GM23248 (cell line): ENCODE measurements at regions not wholly inside any gene's neighbourhood (a gene's known extent, or its start where the extent isn't known, plus 50 kb on each side); places are given as distances from the start of the nearest gene placed in this dataset.

ENCODE experiments used
- EZH2 ChIP-seq: fragments of 200-600 bp; sonication (generic); IDR thresholded peaks from 2 replicates; pipeline ENCODE4 v1.6.1; 2018; ENCODE audit warnings: antibody characterized with exemption, mild to moderate bottlenecking; ENCODE audit not compliant: insufficient read depth, poor library complexity, severe bottlenecking
- EZH2phosphoT487 ChIP-seq: fragments of 200-600 bp; sonication (generic); IDR thresholded peaks from 2 replicates; pipeline ENCODE4 v1.6.1; 2018; ENCODE audit warnings: antibody characterized with exemption, moderate library complexity, mild to moderate bottlenecking, low read depth; ENCODE audit not compliant: insufficient read depth

DNA sequence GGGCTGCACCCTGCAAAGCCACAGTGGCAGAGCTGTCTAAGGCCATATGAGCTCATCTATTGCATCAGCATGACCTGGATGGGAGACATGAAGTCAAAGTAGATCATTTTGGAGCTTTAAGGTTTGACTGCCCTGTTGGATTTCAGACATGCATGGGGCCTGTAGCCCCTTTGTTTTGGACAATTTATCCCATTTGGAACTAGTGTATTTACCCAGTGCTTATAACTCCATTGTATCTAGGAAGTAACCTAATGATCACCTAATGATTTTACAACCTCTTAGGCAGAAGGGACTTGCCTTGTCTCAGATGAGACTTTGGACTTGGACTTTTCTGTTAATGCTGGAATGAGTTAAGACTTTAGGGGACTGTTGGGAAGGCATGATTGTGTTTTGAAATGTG, 575.4 kb downstream of the EPM2A start:
- TF ChIP-seq EZH2 (no peak), EZH2phosphoT487 (no peak)
